ENCODE measurements at regions not wholly inside any gene's neighbourhood (a gene's known extent, or its start where the extent isn't known, plus 50 kb on each side); places are given as distances from the start of the nearest gene placed in this dataset.

GRCh38 chr9:565528-565927 lies 276.0 kb upstream of the DMRT1 start:
- DNase-seq: no peak
- Histone ChIP-seq H3K9ac (no peak overlapping the region), H3K4me1 (ENCODE audit: control insufficient read depth in 1 of 2, insufficient read depth in 2 of 2, low read depth in 1 of 2, low read length in 1 of 2) (no peaks in the 10 kb centered on the region), H3K27me3 (ENCODE audit: insufficient read depth) (peaks cover 24% of the 10 kb centered on the region; the same call in 1 of the 2 replicates), H3K79me2 (ENCODE audit: insufficient read depth) (no peaks in the 10 kb centered on the region), H3K4me3 (ENCODE audit: low read depth in 2 of 2, low read length in 1 of 2) (no peak overlapping the region), H3K36me3 (replicated peaks in 1 of 2; ENCODE audit: control insufficient read depth in 1 of 2, insufficient read depth in 2 of 2, low read length in 1 of 2) (no peaks in the 10 kb centered on the region), H3F3A (replicated peaks; ENCODE audit: insufficient read depth) (no peaks in the 10 kb centered on the region), H3K27ac (ENCODE audit: low read depth in 2 of 2, low read length in 1 of 2) (no peak overlapping the region), H3K4me2 (no peak overlapping the region), H3K9me2 (no peaks in the 10 kb centered on the region), H4K20me1 (ENCODE audit: insufficient read depth) (no peaks in the 10 kb centered on the region), H2AFZ (ENCODE audit: low read depth) (no peak overlapping the region), H3K9me3 (no peaks in the 10 kb centered on the region)
- WGBS (ENCODE audit: low lambda C conversion rate): 20% methylated on average over 6 of the region's 6 CpGs
- CTCF ChIA-PET: no interaction called here
- POLR2A ChIA-PET: no interaction called here
- TF ChIP-seq SIN3A (IDR thresholded peaks at IDR 0.05; ENCODE audit: borderline replicate concordance, low read depth, low read length): no peak
- TF ChIP-seq YY1 (IDR thresholded peaks at IDR 0.05; ENCODE audit: low read depth): no peak
- TF ChIP-seq RAD21 (IDR thresholded peaks at IDR 0.05; ENCODE audit: low read length): no peak
- TF ChIP-seq FOSL2 (IDR thresholded peaks at IDR 0.05; ENCODE audit: borderline replicate concordance, low read depth): no peak
- no peak for TF ChIP-seq MAX (IDR thresholded peaks at IDR 0.05; ENCODE audit: low read depth)
- no peak for TF ChIP-seq FOXM1 (IDR thresholded peaks at IDR 0.05; ENCODE audit: low read depth)
- no peak for TF ChIP-seq PBX3 (IDR thresholded peaks at IDR 0.05)
- no peak for TF ChIP-seq TCF12 (IDR thresholded peaks at IDR 0.05)
- TF ChIP-seq CHD2 (IDR thresholded peaks at IDR 0.05; ENCODE audit: low read length, partially characterized antibody): no peak
- no peak for TF ChIP-seq CTCF (IDR thresholded peaks at IDR 0.05)

- DNase-seq: no peak
- WGBS (ENCODE audit: low lambda C conversion rate): 17% methylated on average over 4 of the region's 4 CpGs
- Histone ChIP-seq H3K9me3 (no peaks in the 10 kb centered on the region), H3F3A (replicated peaks; ENCODE audit: insufficient read depth) (no peaks in the 10 kb centered on the region), H2AFZ (ENCODE audit: low read depth) (no peak overlapping the region), H3K27me3 (ENCODE audit: insufficient read depth) (peaks cover 23% of the 10 kb centered on the region; the same call in 1 of the 2 replicates), H3K4me1 (ENCODE audit: control insufficient read depth in 1 of 2, insufficient read depth in 2 of 2, low read depth in 1 of 2, low read length in 1 of 2) (no peaks in the 10 kb centered on the region), H3K9ac (no peak overlapping the region), H3K27ac (ENCODE audit: low read depth in 2 of 2, low read length in 1 of 2) (no peak overlapping the region), H3K36me3 (replicated peaks in 1 of 2; ENCODE audit: control insufficient read depth in 1 of 2, insufficient read depth in 2 of 2, low read length in 1 of 2) (no peaks in the 10 kb centered on the region), H3K9me2 (no peaks in the 10 kb centered on the region), H3K79me2 (ENCODE audit: insufficient read depth) (no peaks in the 10 kb centered on the region), H4K20me1 (ENCODE audit: insufficient read depth) (no peaks in the 10 kb centered on the region), H3K4me3 (ENCODE audit: low read depth in 2 of 2, low read length in 1 of 2) (no peak overlapping the region), H3K4me2 (no peak overlapping the region)
- ChIA-PET POLR2A (no interaction called here), CTCF (no interaction called here)
- no peak for TF ChIP-seq MXI1 (IDR thresholded peaks at IDR 0.05; ENCODE audit: low read depth, low read length)
- TF ChIP-seq EZH2phosphoT487 (IDR thresholded peaks at IDR 0.05; ENCODE audit: borderline replicate concordance, low read depth): no peak
- no peak for TF ChIP-seq TCF12 (IDR thresholded peaks at IDR 0.05)
- TF ChIP-seq PBX3 (IDR thresholded peaks at IDR 0.05): no peak
- no peak for TF ChIP-seq SMC3 (IDR thresholded peaks at IDR 0.05; ENCODE audit: low read depth, low read length)
- TF ChIP-seq GATA2 (CRISPR knock-in tag; IDR thresholded peaks at IDR 0.05): no peak
- TF ChIP-seq RAD21 (IDR thresholded peaks at IDR 0.05; ENCODE audit: low read length): no peak
- TF ChIP-seq RFX5 (IDR thresholded peaks at IDR 0.05; ENCODE audit: low read length): no peak
- no peak for TF ChIP-seq ELF1 (IDR thresholded peaks at IDR 0.05)
- TF ChIP-seq CTCF (IDR thresholded peaks at IDR 0.05): no peak
- TF ChIP-seq RXRA (IDR thresholded peaks at IDR 0.05; ENCODE audit: borderline replicate concordance, low read depth): no peak
- TF ChIP-seq MAX (IDR thresholded peaks at IDR 0.05; ENCODE audit: low read depth): no peak
- TF ChIP-seq FOSL2 (IDR thresholded peaks at IDR 0.05; ENCODE audit: borderline replicate concordance, low read depth): no peak
- TF ChIP-seq RCOR1 (IDR thresholded peaks at IDR 0.05; ENCODE audit: low read length): no peak
- TF ChIP-seq TAF1 (IDR thresholded peaks at IDR 0.05; ENCODE audit: borderline replicate concordance, low read depth, low read length): no peak
- no peak for TF ChIP-seq TEAD4 (IDR thresholded peaks at IDR 0.05; ENCODE audit: borderline replicate concordance, insufficient read depth)
These were observed 274.3 kb upstream of the DMRT1 start for GRCh38 chr9:567128-567746.

Data from SK-N-SH (cell line).